Activated naive CD8-positive, alpha-beta T cell treated with anti-CD3 and anti-CD28 coated beads, Interleukin-2, amount 50 U/mL, for 24 hours (primary cell): ENCODE measurements at regions not wholly inside any gene's neighbourhood (a gene's known extent, or its start where the extent isn't known, plus 50 kb on each side); places are given as distances from the start of the nearest gene placed in this dataset.
"Not testable (repeated sequence)": the region's sequence is repeated elsewhere in the genome, so short reads cannot be mapped to it uniquely, and the experiment has no call there.

ENCODE experiments used
- ATAC-seq: fragments of 150-1000 bp; cut with Tn5 transposase; one replicate; pipeline ENCODE4 v1.10.0; 2021
- DNase-seq: peaks from one replicate; pipeline ENCODE4 v3.0.0; 2021
- H3K27ac Mint-ChIP-seq: one replicate; pipeline ENCODE4 v1.8.0; 2021; ENCODE audit warnings: mild to moderate bottlenecking, mixed read lengths
- H3K27me3 Mint-ChIP-seq: one replicate; pipeline ENCODE4 v1.8.0; 2021; ENCODE audit warnings: mixed read lengths
- H3K36me3 Mint-ChIP-seq: one replicate; pipeline ENCODE4 v1.8.0; 2021; ENCODE audit warnings: low read depth, mixed read lengths
- H3K4me1 Mint-ChIP-seq: one replicate; pipeline ENCODE4 v1.8.0; 2021; ENCODE audit warnings: mixed read lengths
- H3K4me3 Mint-ChIP-seq: one replicate; pipeline ENCODE4 v1.8.0; 2021; ENCODE audit warnings: mild to moderate bottlenecking, moderate library complexity, mixed read lengths
- H3K9me3 Mint-ChIP-seq: one replicate; pipeline ENCODE4 v1.8.0; 2021; ENCODE audit warnings: mixed read lengths

GRCh38 chr3:59245859-59246501 is 196.2 kb upstream of the CFAP20DC start:
- H3K4me1 Mint-ChIP-seq: peaks cover 3% of the 10 kb centered on the region
- H3K36me3 Mint-ChIP-seq: no peaks in the 10 kb centered on the region
- no peak overlapping the region for H3K27ac Mint-ChIP-seq
- H3K4me3 Mint-ChIP-seq: no peak overlapping the region
- ATAC-seq (no peak), DNase-seq (no peak)
- no peaks in the 10 kb centered on the region for H3K27me3 Mint-ChIP-seq
- H3K9me3 Mint-ChIP-seq: peaks cover 12% of the 10 kb centered on the region

GRCh38 chr3:59245300-59245858 is 195.6 kb upstream of the CFAP20DC start:
- Mint-ChIP-seq H3K27ac (no peak overlapping the region), H3K9me3 (peaks cover 12% of the 10 kb centered on the region), H3K4me1 (peaks cover 3% of the 10 kb centered on the region), H3K36me3 (no peaks in the 10 kb centered on the region), H3K4me3 (no peak overlapping the region), H3K27me3 (no peaks in the 10 kb centered on the region)
- ATAC-seq: no peak
- no peak for DNase-seq

GRCh38 chr3:59244343-59244742 is 194.5 kb upstream of the CFAP20DC start:
- Mint-ChIP-seq H3K4me1 (peaks cover 3% of the 10 kb centered on the region), H3K4me3 (no peak overlapping the region), H3K27ac (no peak overlapping the region), H3K27me3 (peaks cover 2% of the 10 kb centered on the region), H3K9me3 (peaks cover 11% of the 10 kb centered on the region), H3K36me3 (no peaks in the 10 kb centered on the region)
- DNase-seq (no peak), ATAC-seq (no peak)

GRCh38 chr3:59243476-59243875 is 193.7 kb upstream of the CFAP20DC start:
- DNase-seq (no peak), ATAC-seq (no peak)
- peaks cover 3% of the 10 kb centered on the region for H3K4me1 Mint-ChIP-seq
- no peak overlapping the region for H3K4me3 Mint-ChIP-seq
- H3K36me3 Mint-ChIP-seq: no peaks in the 10 kb centered on the region
- H3K9me3 Mint-ChIP-seq: peaks cover 2% of the 10 kb centered on the region
- H3K27me3 Mint-ChIP-seq: peaks cover 4% of the 10 kb centered on the region
- H3K27ac Mint-ChIP-seq: no peak overlapping the region

- DNase-seq (no peak), ATAC-seq (no peak)
- no peaks in the 10 kb centered on the region for H3K9me3 Mint-ChIP-seq
- peaks cover 12% of the 10 kb centered on the region for H3K27me3 Mint-ChIP-seq
- H3K4me1 Mint-ChIP-seq: peaks cover 3% of the 10 kb centered on the region
- no peaks in the 10 kb centered on the region for H3K36me3 Mint-ChIP-seq
- no peak overlapping the region for H3K4me3 Mint-ChIP-seq
- H3K27ac Mint-ChIP-seq: no peak overlapping the region
Measured at GRCh38 chr3:59240666-59241255, 190.9 kb upstream of the CFAP20DC start.

GRCh38 chr3:59237121-59237520 is 187.3 kb upstream of the CFAP20DC start:
- Mint-ChIP-seq H3K27ac (no peak overlapping the region), H3K36me3 (no peaks in the 10 kb centered on the region), H3K9me3 (peaks cover 9% of the 10 kb centered on the region), H3K4me3 (no peak overlapping the region), H3K4me1 (peaks cover 13% of the 10 kb centered on the region), H3K27me3 (peaks cover 15% of the 10 kb centered on the region)
- ATAC-seq: no peak
- no peak for DNase-seq

GRCh38 chr3:59235634-59236012 is 185.8 kb upstream of the CFAP20DC start:
- Mint-ChIP-seq H3K4me1 (peaks cover 13% of the 10 kb centered on the region), H3K27me3 (peaks cover 15% of the 10 kb centered on the region), H3K4me3 (no peak overlapping the region), H3K9me3 (peaks cover 23% of the 10 kb centered on the region), H3K36me3 (peaks cover 5% of the 10 kb centered on the region), H3K27ac (no peak overlapping the region)
- DNase-seq: peak; percentile 10
- ATAC-seq: peak; percentile 84

- Mint-ChIP-seq H3K9me3 (peaks cover 25% of the 10 kb centered on the region), H3K27ac (no peak overlapping the region), H3K36me3 (peaks cover 5% of the 10 kb centered on the region), H3K27me3 (peaks cover 14% of the 10 kb centered on the region), H3K4me3 (no peak overlapping the region), H3K4me1 (peaks cover 13% of the 10 kb centered on the region)
- ATAC-seq (no peak), DNase-seq (no peak)
Measured at GRCh38 chr3:59234884-59235633, 185.2 kb upstream of the CFAP20DC start.

GRCh38 chr3:59230379-59230778 is 180.6 kb upstream of the CFAP20DC start:
- H3K4me3 Mint-ChIP-seq, DNase-seq, H3K36me3 Mint-ChIP-seq, ATAC-seq, H3K4me1 Mint-ChIP-seq, H3K27ac Mint-ChIP-seq, H3K27me3 Mint-ChIP-seq: not testable (repeated sequence)
- peaks cover 36% of the 10 kb centered on the region for H3K9me3 Mint-ChIP-seq

GRCh38 chr3:59213860-59214259 is 164.0 kb upstream of the CFAP20DC start:
- DNase-seq (no peak), ATAC-seq (no peak)
- no peaks in the 10 kb centered on the region for H3K4me1 Mint-ChIP-seq
- no peaks in the 10 kb centered on the region for H3K9me3 Mint-ChIP-seq
- no peak overlapping the region for H3K4me3 Mint-ChIP-seq
- H3K27ac Mint-ChIP-seq: no peak overlapping the region
- no peaks in the 10 kb centered on the region for H3K36me3 Mint-ChIP-seq
- no peaks in the 10 kb centered on the region for H3K27me3 Mint-ChIP-seq

GRCh38 chr3:59212128-59212779 is 162.4 kb upstream of the CFAP20DC start:
- Mint-ChIP-seq H3K4me3 (no peak overlapping the region), H3K27ac (no peak overlapping the region), H3K27me3 (no peaks in the 10 kb centered on the region), H3K36me3 (no peaks in the 10 kb centered on the region), H3K4me1 (no peaks in the 10 kb centered on the region), H3K9me3 (no peaks in the 10 kb centered on the region)
- ATAC-seq (peak; percentile 68), DNase-seq (no peak)

GRCh38 chr3:59210260-59210659 is 160.4 kb upstream of the CFAP20DC start:
- Mint-ChIP-seq H3K9me3 (no peaks in the 10 kb centered on the region), H3K36me3 (no peaks in the 10 kb centered on the region), H3K4me1 (no peaks in the 10 kb centered on the region), H3K27ac (no peak overlapping the region), H3K4me3 (no peak overlapping the region), H3K27me3 (peaks cover 1% of the 10 kb centered on the region)
- ATAC-seq (no peak), DNase-seq (no peak)

GRCh38 chr3:59192473-59192872 is 142.6 kb upstream of the CFAP20DC start:
- no peaks in the 10 kb centered on the region for H3K36me3 Mint-ChIP-seq
- H3K9me3 Mint-ChIP-seq: no peaks in the 10 kb centered on the region
- H3K27me3 Mint-ChIP-seq: no peaks in the 10 kb centered on the region
- DNase-seq: no peak
- no peak overlapping the region for H3K27ac Mint-ChIP-seq
- ATAC-seq: no peak
- no peak overlapping the region for H3K4me3 Mint-ChIP-seq
- no peaks in the 10 kb centered on the region for H3K4me1 Mint-ChIP-seq

- no peak for DNase-seq
Measured at GRCh38 chr3:59191651-59192050, 141.8 kb upstream of the CFAP20DC start.

More at GRCh38 chr3:59191651-59192050, 141.8 kb upstream of the CFAP20DC start:
- Mint-ChIP-seq H3K36me3 (no peaks in the 10 kb centered on the region), H3K27me3 (no peaks in the 10 kb centered on the region), H3K4me1 (no peaks in the 10 kb centered on the region), H3K9me3 (no peaks in the 10 kb centered on the region), H3K4me3 (no peak overlapping the region), H3K27ac (no peak overlapping the region)
- no peak for ATAC-seq
